Esophagus squamous epithelium (tissue), 5 donors: ENCODE measurements at regions not wholly inside any gene's neighbourhood (a gene's known extent, or its start where the extent isn't known, plus 50 kb on each side); places are given as distances from the start of the nearest gene placed in this dataset.

Source experiments
- DNase-seq: peaks from one replicate; lab custom pipeline; 2025; lab: John Stamatoyannopoulos, UW
- H3K27ac ChIP-seq, 4 donors: fragments of 200-600 bp; sonication (generic); one replicate each; pipeline ENCODE4 v1.5.1; 2016 to 2019; ENCODE audit warnings: mild to moderate bottlenecking in 1 of 4
- H3K27me3 ChIP-seq, 4 donors: fragments of 200-600 bp; sonication (generic); 1 replicate in 3 of 4; 2 replicates in 1 of 4; pipeline versions ENCODE4 v1.5.1 to v1.6.0; 2017 to 2021; ENCODE audit warnings: antibody characterized with exemption in 1 of 4
- H3K36me3 ChIP-seq, 3 donors: fragments of 200-600 bp; sonication (generic); one replicate each; pipeline ENCODE4 v1.5.1; 2016 to 2019
- H3K4me1 ChIP-seq, 3 donors: fragments of 200-600 bp; sonication (generic); one replicate each; pipeline ENCODE4 v1.5.1; 2017 to 2019
- H3K4me3 ChIP-seq, 4 donors: fragments of 200-600 bp; sonication (generic); 1 replicate in 3 of 4; 2 replicates in 1 of 4; pipeline ENCODE4 v1.5.1; 2016 to 2019; ENCODE audit warnings: mild to moderate bottlenecking in 2 of 4, moderate library complexity in 1 of 4
- H3K9me3 ChIP-seq, 3 donors: fragments of 200-600 bp; sonication (generic); one replicate each; pipeline ENCODE4 v1.5.1; 2016 to 2019
- POLR2A ChIP-seq, 4 donors: fragments of 450-650 bp; IDR thresholded peaks; one replicate each; pipeline ENCODE4 v1.6.1; 2017; ENCODE audit warnings: antibody characterized with exemption in 4 of 4, mild to moderate bottlenecking in 4 of 4, moderate library complexity in 3 of 4
- WGBS, 2 donors: methylation state at CpG; one replicate each; pipeline ENCODE4 v1.1.5; 2018; 5-methylcytosine and 5-hydroxymethylcytosine counted together
- intact Hi-C: fragments of 100-400 bp; cut with DNase I; formaldehyde crosslinking; loops from one replicate; pipeline ENCODE4 v1.15.0; 2022
- TF ChIP-seq, protein P1 (sequence below), 6 experiments: fragments of 450-650 bp in 4 of 6; fragments of 200-600 bp in 2 of 6; sonication (generic) in 2 of 6; IDR thresholded peaks; one replicate each; pipeline ENCODE4 v1.5.1; 2016 to 2019; ENCODE audit warnings: antibody characterized with exemption in 6 of 6, mild to moderate bottlenecking in 4 of 6, moderate library complexity in 4 of 6
- donor health status: DM: yes; HTN: yes; CAD: no.

DNA sequence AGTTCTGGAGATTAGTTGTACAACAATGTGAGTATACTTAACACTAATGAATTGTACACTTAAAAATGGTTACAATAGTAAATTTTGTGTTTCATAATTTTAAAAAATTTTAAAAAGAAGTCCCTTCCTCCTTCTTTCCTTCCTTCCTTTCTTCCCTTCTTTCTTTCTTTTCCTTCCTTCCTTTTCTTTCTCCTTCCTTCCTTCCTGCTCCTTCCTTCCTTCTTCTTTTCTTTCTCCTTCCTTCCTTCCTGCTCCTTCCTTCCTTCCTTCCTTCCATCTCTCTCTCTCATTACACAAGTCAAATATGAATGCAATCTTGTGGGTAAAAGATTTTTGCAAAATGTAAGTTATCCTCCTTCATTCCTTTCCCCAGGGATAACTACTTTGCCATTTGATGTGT is 97.1 kb upstream of the TBCA start:
- Histone ChIP-seq H3K27ac (no peak overlapping the region), H3K4me3 (no peak overlapping the region), H3K9me3 (no peaks in the 10 kb centered on the region), H3K36me3 (no peaks in the 10 kb centered on the region), H3K27me3 (no peaks in the 10 kb centered on the region), H3K4me1 (no peaks in the 10 kb centered on the region)
- TF ChIP-seq, protein P1, sequence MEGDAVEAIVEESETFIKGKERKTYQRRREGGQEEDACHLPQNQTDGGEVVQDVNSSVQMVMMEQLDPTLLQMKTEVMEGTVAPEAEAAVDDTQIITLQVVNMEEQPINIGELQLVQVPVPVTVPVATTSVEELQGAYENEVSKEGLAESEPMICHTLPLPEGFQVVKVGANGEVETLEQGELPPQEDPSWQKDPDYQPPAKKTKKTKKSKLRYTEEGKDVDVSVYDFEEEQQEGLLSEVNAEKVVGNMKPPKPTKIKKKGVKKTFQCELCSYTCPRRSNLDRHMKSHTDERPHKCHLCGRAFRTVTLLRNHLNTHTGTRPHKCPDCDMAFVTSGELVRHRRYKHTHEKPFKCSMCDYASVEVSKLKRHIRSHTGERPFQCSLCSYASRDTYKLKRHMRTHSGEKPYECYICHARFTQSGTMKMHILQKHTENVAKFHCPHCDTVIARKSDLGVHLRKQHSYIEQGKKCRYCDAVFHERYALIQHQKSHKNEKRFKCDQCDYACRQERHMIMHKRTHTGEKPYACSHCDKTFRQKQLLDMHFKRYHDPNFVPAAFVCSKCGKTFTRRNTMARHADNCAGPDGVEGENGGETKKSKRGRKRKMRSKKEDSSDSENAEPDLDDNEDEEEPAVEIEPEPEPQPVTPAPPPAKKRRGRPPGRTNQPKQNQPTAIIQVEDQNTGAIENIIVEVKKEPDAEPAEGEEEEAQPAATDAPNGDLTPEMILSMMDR (IDR thresholded peaks at IDR 0.05) = no peak
- no peak for TF ChIP-seq POLR2A (IDR thresholded peaks at IDR 0.05)
- no peak for DNase-seq
- intact Hi-C loops = no loop called here

DNA sequence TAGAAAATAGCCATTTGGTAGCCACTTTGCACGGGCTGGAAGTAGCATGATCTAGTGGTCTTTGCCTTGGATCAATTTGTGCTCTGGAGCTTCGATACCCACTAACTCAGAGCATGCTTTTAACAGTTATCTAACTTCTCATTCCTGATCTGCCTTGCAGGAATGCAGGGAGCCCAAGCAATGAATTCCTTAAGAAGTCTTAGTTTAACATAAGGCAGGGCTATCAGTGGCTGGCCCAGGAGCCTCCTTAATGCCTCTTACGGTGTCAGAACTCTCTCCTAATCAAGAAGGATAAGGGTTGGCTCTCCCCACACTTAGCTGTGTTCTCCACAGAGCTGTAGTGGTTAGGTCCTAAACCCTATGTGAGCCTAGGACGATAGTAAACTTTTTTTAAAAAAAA is 95.8 kb upstream of the TBCA start:
- Histone ChIP-seq H3K36me3 (no peaks in the 10 kb centered on the region), H3K27ac (no peak overlapping the region), H3K4me3 (no peak overlapping the region), H3K27me3 (no peaks in the 10 kb centered on the region), H3K4me1 (no peaks in the 10 kb centered on the region), H3K9me3 (no peaks in the 10 kb centered on the region)
- intact Hi-C loops = no loop called here
- WGBS, 2 donors = 69 to 92% methylated on average over 4 of the region's 4 CpGs
- DNase-seq = no peak
- no peak for TF ChIP-seq POLR2A (IDR thresholded peaks at IDR 0.05)
- TF ChIP-seq, protein P1 (IDR thresholded peaks at IDR 0.05) = no peak

DNA sequence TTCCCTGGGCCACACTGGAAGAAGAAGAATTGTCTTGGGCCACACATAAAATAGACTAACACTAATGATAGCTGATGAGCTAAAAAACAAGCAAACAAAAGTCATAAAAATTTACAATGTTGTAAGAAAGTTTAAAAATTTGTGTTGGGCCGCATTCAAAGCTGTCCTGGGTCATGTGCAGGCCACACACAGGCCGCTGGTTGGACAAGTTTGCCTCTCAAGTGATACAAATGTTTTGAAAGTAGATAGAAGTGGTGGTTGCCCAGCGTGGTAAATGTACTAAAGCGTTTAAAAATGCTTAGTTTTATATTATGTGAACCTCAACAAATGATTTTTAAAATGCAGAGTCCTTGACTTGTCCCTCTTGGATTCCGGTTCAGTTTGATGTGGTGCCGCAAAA is 94.9 kb upstream of the TBCA start:
- Histone ChIP-seq H3K4me3 (no peak overlapping the region), H3K9me3 (no peaks in the 10 kb centered on the region), H3K4me1 (no peaks in the 10 kb centered on the region), H3K27ac (no peak overlapping the region), H3K36me3 (no peaks in the 10 kb centered on the region), H3K27me3 (no peaks in the 10 kb centered on the region)
- WGBS, 2 donors = 88 to 93% methylated on average over 6 of the region's 6 CpGs
- TF ChIP-seq POLR2A (IDR thresholded peaks at IDR 0.05) = no peak
- no peak for DNase-seq
- intact Hi-C loops = no loop called here

DNA sequence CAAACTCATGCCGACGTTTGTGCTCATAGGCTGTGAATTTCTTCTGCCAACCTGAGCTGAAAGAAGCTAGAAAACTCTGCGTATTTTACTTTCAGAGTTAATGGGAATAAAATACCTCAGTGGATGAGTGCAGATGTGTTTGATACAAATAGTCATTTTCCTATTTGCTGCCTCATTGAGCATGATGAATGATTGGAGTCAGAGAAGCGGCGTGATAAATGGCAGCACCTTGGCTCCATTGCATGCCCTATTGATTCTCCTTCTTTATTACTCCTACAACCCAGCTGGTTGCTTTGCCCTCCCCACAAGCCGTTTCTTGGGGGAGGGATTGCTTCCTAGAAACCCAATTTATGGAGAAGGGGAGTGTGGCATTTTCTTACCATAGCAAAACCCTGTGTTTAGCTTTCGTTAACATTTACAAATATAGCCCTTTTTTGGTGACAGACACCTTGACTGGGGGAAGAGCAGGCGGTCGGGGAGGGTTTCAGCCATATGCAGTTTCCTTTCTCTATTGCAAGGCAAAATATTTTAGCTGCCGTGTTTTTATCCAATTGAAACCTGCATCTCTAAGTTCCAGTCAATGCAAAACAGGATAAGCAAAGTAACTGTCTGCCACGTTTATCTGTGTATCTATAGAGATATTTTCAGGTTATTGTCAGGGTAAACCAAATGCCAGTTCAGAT is 93.1 kb upstream of the TBCA start:
- intact Hi-C loops = no loop called here
- Histone ChIP-seq H3K9me3 (no peaks in the 10 kb centered on the region), H3K27me3 (peaks cover 0 to 14% (median 0%) of the 10 kb centered on the region in 4 donors), H3K36me3 (no peaks in the 10 kb centered on the region), H3K4me1 (no peaks in the 10 kb centered on the region), H3K27ac (no peak overlapping the region), H3K4me3 (no peak overlapping the region)
- no peak for DNase-seq
- no peak for TF ChIP-seq POLR2A (IDR thresholded peaks at IDR 0.05)
- TF ChIP-seq, protein P1 (IDR thresholded peaks at IDR 0.05) = no peak
- 74 to 80% methylated on average over 11 of the region's 11 CpGs for WGBS, 2 donors

DNA sequence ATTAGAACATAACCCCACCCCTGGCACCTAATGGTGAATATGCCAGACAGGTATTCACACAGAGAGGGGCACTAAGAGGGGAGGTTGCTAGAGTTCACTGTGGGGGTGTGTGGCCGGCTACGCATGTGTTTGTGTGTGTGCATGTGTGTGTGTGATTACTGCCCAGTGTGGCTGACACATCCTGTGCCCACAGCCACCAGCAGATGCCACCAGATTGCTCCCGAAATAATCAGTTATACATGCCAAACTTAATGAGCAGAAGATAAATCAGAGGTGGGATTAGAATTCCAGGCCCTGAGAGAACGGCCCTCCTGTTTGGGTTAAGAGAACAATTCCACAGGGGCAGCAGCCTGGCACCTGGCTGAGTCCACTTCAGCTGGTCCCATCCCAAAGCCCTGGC is 91.8 kb upstream of the TBCA start:
- WGBS, 2 donors = 77 to 79% methylated on average over 2 to 4 of the region's 4 CpGs
- no peak for DNase-seq
- Histone ChIP-seq H3K27me3 (peaks cover 0 to 14% (median 0%) of the 10 kb centered on the region in 4 donors), H3K27ac (no peak overlapping the region), H3K9me3 (no peaks in the 10 kb centered on the region), H3K4me3 (no peak overlapping the region), H3K4me1 (no peaks in the 10 kb centered on the region), H3K36me3 (no peaks in the 10 kb centered on the region)
- intact Hi-C loops = no loop called here
- no peak for TF ChIP-seq POLR2A (IDR thresholded peaks at IDR 0.05)
- TF ChIP-seq, protein P1 (IDR thresholded peaks at IDR 0.05) = no peak
